ENCODE measurements at regions not wholly inside any gene's neighbourhood (a gene's known extent, or its start where the extent isn't known, plus 50 kb on each side); places are given as distances from the start of the nearest gene placed in this dataset.

- TF ChIP-seq, protein P1, sequence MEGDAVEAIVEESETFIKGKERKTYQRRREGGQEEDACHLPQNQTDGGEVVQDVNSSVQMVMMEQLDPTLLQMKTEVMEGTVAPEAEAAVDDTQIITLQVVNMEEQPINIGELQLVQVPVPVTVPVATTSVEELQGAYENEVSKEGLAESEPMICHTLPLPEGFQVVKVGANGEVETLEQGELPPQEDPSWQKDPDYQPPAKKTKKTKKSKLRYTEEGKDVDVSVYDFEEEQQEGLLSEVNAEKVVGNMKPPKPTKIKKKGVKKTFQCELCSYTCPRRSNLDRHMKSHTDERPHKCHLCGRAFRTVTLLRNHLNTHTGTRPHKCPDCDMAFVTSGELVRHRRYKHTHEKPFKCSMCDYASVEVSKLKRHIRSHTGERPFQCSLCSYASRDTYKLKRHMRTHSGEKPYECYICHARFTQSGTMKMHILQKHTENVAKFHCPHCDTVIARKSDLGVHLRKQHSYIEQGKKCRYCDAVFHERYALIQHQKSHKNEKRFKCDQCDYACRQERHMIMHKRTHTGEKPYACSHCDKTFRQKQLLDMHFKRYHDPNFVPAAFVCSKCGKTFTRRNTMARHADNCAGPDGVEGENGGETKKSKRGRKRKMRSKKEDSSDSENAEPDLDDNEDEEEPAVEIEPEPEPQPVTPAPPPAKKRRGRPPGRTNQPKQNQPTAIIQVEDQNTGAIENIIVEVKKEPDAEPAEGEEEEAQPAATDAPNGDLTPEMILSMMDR (conservative IDR thresholded peaks at IDR 0.05; ENCODE audit: low read depth, low read length) = peak; percentile 69
- TF ChIP-seq EZH2 (IDR thresholded peaks at IDR 0.05; ENCODE audit: borderline replicate concordance, low read depth, low read length, poor library complexity, severe bottlenecking) = no peak
These were observed 141.3 kb upstream of the KLF14 start for GRCh38 chr7:130875265-130875741.

All from A673 (cell line).